ENCODE measurements at regions not wholly inside any gene's neighbourhood (a gene's known extent, or its start where the extent isn't known, plus 50 kb on each side); places are given as distances from the start of the nearest gene placed in this dataset.

DNA sequence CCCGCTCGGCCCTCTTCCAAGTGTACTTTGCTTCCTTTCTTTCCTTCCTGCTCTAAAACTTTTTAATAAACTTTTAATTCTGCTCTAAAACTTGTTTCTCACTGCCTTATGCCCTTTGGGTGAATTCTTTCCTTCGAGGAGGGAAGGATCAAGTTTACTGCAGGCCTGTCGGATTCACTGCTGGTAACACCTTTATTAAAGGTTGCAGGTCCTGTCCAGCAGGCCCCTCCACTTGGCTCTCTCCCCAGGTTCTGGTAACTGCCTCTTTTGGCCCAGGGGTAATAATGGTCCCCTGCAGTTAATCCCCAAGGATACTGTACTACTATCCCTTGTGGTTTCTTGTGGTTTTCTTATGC is 152.7 kb upstream of the EEA1 start:
- ATAC-seq (no peak), DNase-seq (ENCODE audit: low spot score) (peak; percentile 3)
- no peak overlapping the region; the same call in 1 of the 2 replicates for H3K4me2 ChIP-seq
- H3K9me2 ChIP-seq (ENCODE audit: insufficient read depth): peaks cover 15% of the 10 kb centered on the region
- no peaks in the 10 kb centered on the region for H3K36me3 ChIP-seq (ENCODE audit: insufficient read depth)
- Mint-ChIP-seq H3K4me3 (no peak overlapping the region; the same call in 2 of the 3 replicates), H3K9me3 (peaks cover 21% of the 10 kb centered on the region), H3K27ac (no peak overlapping the region), H3K4me1 (peaks cover 40% of the 10 kb centered on the region), H3K36me3 (ENCODE audit: low read depth) (peaks cover 14% of the 10 kb centered on the region; the same call in 2 of the 3 replicates), H3K27me3 (ENCODE audit: insufficient read depth, low read depth, poor library complexity) (peaks cover 11% of the 10 kb centered on the region)
- H3K4me3 ChIP-seq: no peak overlapping the region
- H3F3A ChIP-seq (replicated peaks; ENCODE audit: low read depth): no peaks in the 10 kb centered on the region
- 0 out of 2 replicates have a peak overlapping the region, but pooled peaks have one; percentile 15 for H2AFZ ChIP-seq
- TF ChIP-seq EZH2phosphoT487 (IDR thresholded peaks at IDR 0.05; ENCODE audit: unreplicated experiment) (no peak), ZNF462 (CRISPR knock-in tag; IDR thresholded peaks at IDR 0.05) (no peak), STAT1 (IDR thresholded peaks at IDR 0.05; ENCODE audit: unreplicated experiment) (no peak), ETS1 (IDR thresholded peaks at IDR 0.05) (no peak), ZNF331 (CRISPR knock-in tag; IDR thresholded peaks at IDR 0.05; ENCODE audit: low read depth) (no peak), REST (IDR thresholded peaks at IDR 0.05; ENCODE audit: unreplicated experiment) (no peak), NANOG (IDR thresholded peaks at IDR 0.05; ENCODE audit: borderline replicate concordance) (no peak), JUNB (IDR thresholded peaks at IDR 0.05; ENCODE audit: unreplicated experiment) (no peak)
- peaks cover 40% of the 10 kb centered on the region for H3K4me1 ChIP-seq (ENCODE audit: insufficient read depth)
- H3K79me2 ChIP-seq (replicated peaks; ENCODE audit: insufficient read depth): no peaks in the 10 kb centered on the region
- H4K20me1 ChIP-seq (replicated peaks; ENCODE audit: insufficient read depth): no peaks in the 10 kb centered on the region
- no peaks in the 10 kb centered on the region for H3K27me3 ChIP-seq (ENCODE audit: insufficient read depth)
- peak overlapping the region; percentile 67; the same call in 1 of the 2 replicates for H3K27ac ChIP-seq (ENCODE audit: low read depth)
